ENCODE measurements at regions not wholly inside any gene's neighbourhood (a gene's known extent, or its start where the extent isn't known, plus 50 kb on each side); places are given as distances from the start of the nearest gene placed in this dataset.

DNA sequence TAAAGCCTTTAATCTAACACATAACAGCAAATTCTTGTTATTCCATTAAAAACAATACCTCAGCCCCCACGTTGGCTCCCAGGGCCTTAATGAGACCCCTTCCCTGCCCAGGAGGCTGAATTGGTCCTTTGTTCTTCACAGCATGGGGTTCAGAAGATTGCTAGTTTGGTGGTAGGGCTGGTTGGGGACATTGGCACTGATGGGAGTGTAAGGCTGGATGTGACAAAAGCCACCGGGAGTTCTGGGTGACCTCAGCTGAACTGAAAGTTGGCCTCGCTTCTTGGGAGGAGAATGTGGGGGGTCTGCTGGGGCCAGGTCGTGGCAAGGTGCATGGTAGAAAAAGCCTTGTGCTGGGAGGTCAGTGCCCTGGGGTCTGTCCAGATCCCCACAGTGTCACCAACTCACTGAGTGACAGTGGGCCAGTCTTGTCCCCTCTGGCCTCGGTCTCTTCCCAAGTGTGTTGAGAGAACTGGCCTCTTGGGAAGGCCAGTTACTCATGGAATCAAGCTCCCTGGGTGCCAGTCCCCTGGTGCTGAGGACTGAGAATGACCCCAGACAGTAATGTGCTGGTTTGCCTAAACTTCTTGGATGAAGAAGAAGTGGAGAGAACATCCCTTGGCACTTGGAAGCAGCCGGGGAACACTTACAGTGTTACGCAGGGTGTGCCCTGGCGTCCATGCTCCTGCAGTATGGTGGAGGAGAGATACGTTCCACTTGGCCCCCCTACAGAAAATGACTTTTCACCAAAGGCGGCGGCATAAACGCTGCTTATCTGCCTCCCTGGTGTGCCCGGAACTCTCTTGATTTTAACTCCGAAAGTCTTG lies 283.7 kb upstream of the RTL1 start:
- 91% methylated on average over 14 of the region's 14 CpGs for WGBS (ENCODE audit: insufficient coverage)

DNA sequence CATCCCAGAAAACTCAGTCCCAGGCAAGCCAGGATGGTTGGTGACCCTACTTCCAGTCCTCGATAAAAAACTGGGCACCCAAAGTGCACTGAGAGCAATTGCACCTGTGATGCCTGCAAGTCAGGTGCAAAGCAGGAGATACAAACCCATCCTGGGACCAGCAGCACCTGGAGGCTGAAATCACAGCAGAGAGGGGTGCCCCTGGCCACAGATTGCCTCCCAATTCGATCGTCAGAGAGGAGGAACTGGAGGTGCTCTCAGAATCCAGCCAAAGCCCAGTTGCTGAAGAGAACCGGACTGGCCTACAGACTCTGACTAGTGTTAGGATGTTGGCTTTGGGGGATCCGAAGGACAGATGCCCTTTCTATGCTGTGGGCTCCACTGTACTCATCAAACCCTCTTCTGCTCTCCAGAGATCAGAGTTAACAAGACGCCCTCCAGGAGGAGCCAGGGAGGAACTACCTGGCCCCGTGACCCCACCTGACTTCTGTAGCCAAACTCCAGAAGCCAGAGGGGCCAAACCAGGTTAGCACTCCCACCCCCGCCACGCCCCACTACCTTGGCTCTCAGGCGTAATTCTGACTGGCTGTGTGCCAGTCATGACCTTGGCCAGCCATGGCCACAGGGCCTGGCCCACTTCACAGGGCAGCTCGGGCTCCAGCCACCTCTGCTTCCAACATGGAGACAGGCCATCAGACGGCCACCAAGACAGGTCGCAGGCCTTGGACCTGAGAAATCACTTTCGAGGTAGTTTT lies 284.5 kb upstream of the RTL1 start:
- no peaks in the 10 kb centered on the region for H3K36me3 Mint-ChIP-seq
- no peaks in the 10 kb centered on the region for H3K27me3 ChIP-seq (ENCODE audit: control insufficient read depth, insufficient read depth, low read length)
- H3K4me1 ChIP-seq (ENCODE audit: control insufficient read depth, insufficient read depth, low read length), result no peaks in the 10 kb centered on the region
- WGBS (ENCODE audit: insufficient coverage), result 83% methylated on average over 14 of the region's 14 CpGs
- no peak overlapping the region for H3K4me3 Mint-ChIP-seq
- no peaks in the 10 kb centered on the region for H3K36me3 ChIP-seq (ENCODE audit: control insufficient read depth, insufficient read depth, low read length)
- DNase-seq (no peak), ATAC-seq (no peak)
- no peaks in the 10 kb centered on the region for H3K4me1 Mint-ChIP-seq
- TF ChIP-seq, protein P1, sequence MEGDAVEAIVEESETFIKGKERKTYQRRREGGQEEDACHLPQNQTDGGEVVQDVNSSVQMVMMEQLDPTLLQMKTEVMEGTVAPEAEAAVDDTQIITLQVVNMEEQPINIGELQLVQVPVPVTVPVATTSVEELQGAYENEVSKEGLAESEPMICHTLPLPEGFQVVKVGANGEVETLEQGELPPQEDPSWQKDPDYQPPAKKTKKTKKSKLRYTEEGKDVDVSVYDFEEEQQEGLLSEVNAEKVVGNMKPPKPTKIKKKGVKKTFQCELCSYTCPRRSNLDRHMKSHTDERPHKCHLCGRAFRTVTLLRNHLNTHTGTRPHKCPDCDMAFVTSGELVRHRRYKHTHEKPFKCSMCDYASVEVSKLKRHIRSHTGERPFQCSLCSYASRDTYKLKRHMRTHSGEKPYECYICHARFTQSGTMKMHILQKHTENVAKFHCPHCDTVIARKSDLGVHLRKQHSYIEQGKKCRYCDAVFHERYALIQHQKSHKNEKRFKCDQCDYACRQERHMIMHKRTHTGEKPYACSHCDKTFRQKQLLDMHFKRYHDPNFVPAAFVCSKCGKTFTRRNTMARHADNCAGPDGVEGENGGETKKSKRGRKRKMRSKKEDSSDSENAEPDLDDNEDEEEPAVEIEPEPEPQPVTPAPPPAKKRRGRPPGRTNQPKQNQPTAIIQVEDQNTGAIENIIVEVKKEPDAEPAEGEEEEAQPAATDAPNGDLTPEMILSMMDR (IDR thresholded peaks at IDR 0.05), result no peak
- no peak overlapping the region for H3K27ac ChIP-seq (ENCODE audit: low read length)
- intact Hi-C loops (cut with micrococcal nuclease), result no loop called here
- H3K9me3 ChIP-seq (ENCODE audit: control insufficient read depth, insufficient read depth, low read length), result no peaks in the 10 kb centered on the region
- H3K27ac Mint-ChIP-seq, result no peak overlapping the region
- H3K27me3 Mint-ChIP-seq (ENCODE audit: low read depth in 2 of 2), result peaks cover 5 to 9% of the 10 kb centered on the region in 2 donors
- no peak overlapping the region for H3K4me3 ChIP-seq (ENCODE audit: low read length)
- H3K9me3 Mint-ChIP-seq, result no peaks in the 10 kb centered on the region

More for the DNA sequence above, 283.7 kb upstream of the RTL1 start:
- H3K9me3 ChIP-seq (ENCODE audit: control insufficient read depth, insufficient read depth, low read length), result peaks cover 3% of the 10 kb centered on the region
- no peak overlapping the region for H3K4me3 ChIP-seq (ENCODE audit: low read length)
- H3K36me3 ChIP-seq (ENCODE audit: control insufficient read depth, insufficient read depth, low read length), result no peaks in the 10 kb centered on the region
- Mint-ChIP-seq H3K9me3 (no peaks in the 10 kb centered on the region), H3K4me3 (no peak overlapping the region), H3K4me1 (no peaks in the 10 kb centered on the region), H3K27ac (no peak overlapping the region), H3K27me3 (ENCODE audit: low read depth in 2 of 2) (peaks cover 5 to 9% of the 10 kb centered on the region in 2 donors), H3K36me3 (no peaks in the 10 kb centered on the region)
- intact Hi-C loops (cut with micrococcal nuclease), result no loop called here
- ATAC-seq (no peak), DNase-seq (no peak)
- H3K27me3 ChIP-seq (ENCODE audit: control insufficient read depth, insufficient read depth, low read length), result no peaks in the 10 kb centered on the region
- no peak overlapping the region for H3K27ac ChIP-seq (ENCODE audit: low read length)
- no peaks in the 10 kb centered on the region for H3K4me1 ChIP-seq (ENCODE audit: control insufficient read depth, insufficient read depth, low read length)
- TF ChIP-seq, protein P1 (IDR thresholded peaks at IDR 0.05), result no peak

DNA sequence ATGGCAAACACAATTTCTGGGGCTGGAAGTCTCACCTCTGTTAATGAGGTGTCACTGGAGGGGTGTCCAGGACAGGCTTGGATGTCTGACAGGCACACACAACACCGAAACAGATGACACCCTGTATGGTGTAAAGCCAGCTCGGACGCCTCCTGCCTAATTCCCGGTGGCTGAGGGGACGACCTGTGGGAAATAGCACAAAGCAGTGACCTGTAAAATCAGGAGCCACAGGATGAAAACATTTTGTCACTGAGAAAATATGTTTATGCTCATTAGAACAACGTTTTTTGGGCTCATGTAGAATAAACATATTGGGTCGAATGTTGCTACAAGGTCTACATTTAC lies 285.0 kb upstream of the RTL1 start:
- Histone ChIP-seq H3K27ac (ENCODE audit: low read length) (no peak overlapping the region), H3K4me3 (ENCODE audit: low read length) (no peak overlapping the region), H3K4me1 (ENCODE audit: control insufficient read depth, insufficient read depth, low read length) (no peaks in the 10 kb centered on the region), H3K27me3 (ENCODE audit: control insufficient read depth, insufficient read depth, low read length) (no peaks in the 10 kb centered on the region), H3K36me3 (ENCODE audit: control insufficient read depth, insufficient read depth, low read length) (no peaks in the 10 kb centered on the region), H3K9me3 (ENCODE audit: control insufficient read depth, insufficient read depth, low read length) (no peaks in the 10 kb centered on the region)
- Mint-ChIP-seq H3K27me3 (ENCODE audit: low read depth in 2 of 2) (peaks cover 5 to 9% of the 10 kb centered on the region in 2 donors), H3K36me3 (no peaks in the 10 kb centered on the region), H3K9me3 (no peaks in the 10 kb centered on the region), H3K4me3 (no peak overlapping the region), H3K4me1 (no peaks in the 10 kb centered on the region), H3K27ac (no peak overlapping the region)
- WGBS (ENCODE audit: insufficient coverage), result 84% methylated on average over 7 of the region's 7 CpGs
- ATAC-seq (no peak), DNase-seq (no peak)
- intact Hi-C loops (cut with micrococcal nuclease), result no loop called here
- TF ChIP-seq, protein P1 (IDR thresholded peaks at IDR 0.05), result no peak
